Jurkat, Clone E6-1 (cell line): ENCODE measurements at regions not wholly inside any gene's neighbourhood (a gene's known extent, or its start where the extent isn't known, plus 50 kb on each side); places are given as distances from the start of the nearest gene placed in this dataset.
A peak's percentile ranks its signal among the peaks of the same experiment; 100 is the strongest.

Experiments used
- DNase-seq: peaks from one replicate; pipeline ENCODE4 v3.0.0-alpha.2; 2011; ENCODE audit warnings: low read depth, low spot score
- H3K4me3 ChIP-seq: 2 replicates; pipeline ENCODE4 v1.5.1; 2011; ENCODE audit warnings: mild to moderate bottlenecking, low read length, control low read depth, moderate library complexity

GRCh38 chr2:773256-774160 is 96.3 kb upstream of the TMEM18 start:
- H3K4me3 ChIP-seq = no peak overlapping the region
- DNase-seq = no peak

- H3K4me3 ChIP-seq = no peak overlapping the region
- no peak for DNase-seq
These were observed 94.3 kb upstream of the TMEM18 start for GRCh38 chr2:771538-771937.

- no peak overlapping the region for H3K4me3 ChIP-seq
- DNase-seq = no peak
These were observed 93.6 kb upstream of the TMEM18 start for GRCh38 chr2:770776-771175.

GRCh38 chr2:769771-770170 is 92.6 kb upstream of the TMEM18 start:
- peak; percentile 74 for DNase-seq
- no peak overlapping the region for H3K4me3 ChIP-seq

- DNase-seq = no peak
- H3K4me3 ChIP-seq = no peak overlapping the region
These were observed 91.2 kb upstream of the TMEM18 start for GRCh38 chr2:768451-768850.

- DNase-seq = no peak
- no peak overlapping the region for H3K4me3 ChIP-seq
These were observed 90.7 kb upstream of the TMEM18 start for GRCh38 chr2:767944-768343.

GRCh38 chr2:767440-767839 is 90.2 kb upstream of the TMEM18 start:
- H3K4me3 ChIP-seq = no peak overlapping the region
- DNase-seq = peak; percentile 98

- H3K4me3 ChIP-seq = no peak overlapping the region
- DNase-seq = no peak
These were observed 89.0 kb upstream of the TMEM18 start for GRCh38 chr2:766255-766654.

GRCh38 chr2:765369-765768 is 88.2 kb upstream of the TMEM18 start:
- H3K4me3 ChIP-seq = no peak overlapping the region
- no peak for DNase-seq

GRCh38 chr2:763766-764525 is 86.7 kb upstream of the TMEM18 start:
- no peak overlapping the region for H3K4me3 ChIP-seq
- DNase-seq = no peak

- DNase-seq = peak; percentile 75
- H3K4me3 ChIP-seq = no peak overlapping the region
These were observed 85.4 kb upstream of the TMEM18 start for GRCh38 chr2:762646-763045.

GRCh38 chr2:761384-761783 is 84.2 kb upstream of the TMEM18 start:
- no peak overlapping the region for H3K4me3 ChIP-seq
- no peak for DNase-seq

GRCh38 chr2:760001-760400 is 82.8 kb upstream of the TMEM18 start:
- H3K4me3 ChIP-seq = no peak overlapping the region
- no peak for DNase-seq

GRCh38 chr2:758073-758820 is 81.0 kb upstream of the TMEM18 start:
- DNase-seq = peak; percentile 65
- H3K4me3 ChIP-seq = no peak overlapping the region

- H3K4me3 ChIP-seq = no peak overlapping the region
- DNase-seq = no peak
These were observed 75.9 kb upstream of the TMEM18 start for GRCh38 chr2:753123-753522.

GRCh38 chr2:751474-751873 is 74.3 kb upstream of the TMEM18 start:
- no peak for DNase-seq
- no peak overlapping the region for H3K4me3 ChIP-seq

GRCh38 chr2:750628-751027 is 73.4 kb upstream of the TMEM18 start:
- no peak for DNase-seq
- H3K4me3 ChIP-seq = no peak overlapping the region

GRCh38 chr2:747762-748351 is 70.7 kb upstream of the TMEM18 start:
- no peak overlapping the region for H3K4me3 ChIP-seq
- no peak for DNase-seq

GRCh38 chr2:746697-747096 is 69.5 kb upstream of the TMEM18 start:
- no peak for DNase-seq
- no peak overlapping the region for H3K4me3 ChIP-seq
